Endothelial cell of umbilical vein (primary cell): ENCODE measurements at regions not wholly inside any gene's neighbourhood (a gene's known extent, or its start where the extent isn't known, plus 50 kb on each side); places are given as distances from the start of the nearest gene placed in this dataset.

Experiments used
- POLR2A ChIP-seq: IDR thresholded peaks from 2 replicates; pipeline ENCODE4 v1.6.1; 2012; ENCODE audit warnings: low read depth, mild to moderate bottlenecking, control low read depth, low read length
- TF ChIP-seq, protein P1 (sequence below), 2 donors: IDR thresholded peaks; 1 replicate in 1 of 2; 2 replicates in 1 of 2; pipeline ENCODE4 v1.5.1; 2011; ENCODE audit warnings: low read length in 2 of 2, mild to moderate bottlenecking in 2 of 2, moderate library complexity in 2 of 2, control low read depth in 1 of 2, inconsistent platforms in 1 of 2, low read depth in 1 of 2; ENCODE audit not compliant: insufficient read depth in 1 of 2; ENCODE audit errors: extremely low read depth in 1 of 2

- TF ChIP-seq, protein P1, sequence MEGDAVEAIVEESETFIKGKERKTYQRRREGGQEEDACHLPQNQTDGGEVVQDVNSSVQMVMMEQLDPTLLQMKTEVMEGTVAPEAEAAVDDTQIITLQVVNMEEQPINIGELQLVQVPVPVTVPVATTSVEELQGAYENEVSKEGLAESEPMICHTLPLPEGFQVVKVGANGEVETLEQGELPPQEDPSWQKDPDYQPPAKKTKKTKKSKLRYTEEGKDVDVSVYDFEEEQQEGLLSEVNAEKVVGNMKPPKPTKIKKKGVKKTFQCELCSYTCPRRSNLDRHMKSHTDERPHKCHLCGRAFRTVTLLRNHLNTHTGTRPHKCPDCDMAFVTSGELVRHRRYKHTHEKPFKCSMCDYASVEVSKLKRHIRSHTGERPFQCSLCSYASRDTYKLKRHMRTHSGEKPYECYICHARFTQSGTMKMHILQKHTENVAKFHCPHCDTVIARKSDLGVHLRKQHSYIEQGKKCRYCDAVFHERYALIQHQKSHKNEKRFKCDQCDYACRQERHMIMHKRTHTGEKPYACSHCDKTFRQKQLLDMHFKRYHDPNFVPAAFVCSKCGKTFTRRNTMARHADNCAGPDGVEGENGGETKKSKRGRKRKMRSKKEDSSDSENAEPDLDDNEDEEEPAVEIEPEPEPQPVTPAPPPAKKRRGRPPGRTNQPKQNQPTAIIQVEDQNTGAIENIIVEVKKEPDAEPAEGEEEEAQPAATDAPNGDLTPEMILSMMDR (IDR thresholded peaks at IDR 0.05; ENCODE audit: extremely low read depth in 1 of 2, insufficient read depth in 1 of 2, low read depth in 1 of 2, low read length in 2 of 2), result no peak
- TF ChIP-seq POLR2A, result no peak
Observed at GRCh38 chr1:29925058-29925457, 688.7 kb downstream of the PTPRU start.
